ENCODE measurements at regions not wholly inside any gene's neighbourhood (a gene's known extent, or its start where the extent isn't known, plus 50 kb on each side); places are given as distances from the start of the nearest gene placed in this dataset.
A peak's percentile ranks its signal among the peaks of the same experiment; 100 is the strongest.

DNA sequence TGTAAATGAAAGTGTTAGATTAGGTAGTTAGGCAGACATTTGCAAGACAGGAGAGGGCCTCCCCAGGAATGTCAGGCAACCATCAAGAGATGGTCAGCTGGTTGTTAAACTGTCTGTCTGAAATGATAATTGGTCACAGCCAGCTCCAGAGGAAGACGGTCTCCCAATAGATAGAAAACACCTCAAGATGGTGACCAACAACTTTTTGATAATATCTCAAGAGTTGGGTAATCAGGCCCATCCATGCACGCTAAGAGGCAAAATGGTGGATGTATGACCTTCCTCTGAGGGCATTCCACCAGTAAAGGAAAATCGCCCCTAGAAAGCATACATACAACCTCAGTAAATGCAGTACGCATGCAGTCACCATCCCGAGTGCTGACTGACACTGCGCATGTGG is 118.2 kb downstream of the MAP3K21 start:
- 95% methylated on average over 6 of the region's 6 CpGs for WGBS, 2 donors
- no peak overlapping the region for H3K27ac ChIP-seq (ENCODE audit: low read depth in 1 of 2, low read length in 1 of 2)
- no peak overlapping the region for H3K9ac ChIP-seq (ENCODE audit: insufficient read depth in 1 of 2, low read length in 2 of 2)
- peaks cover 0 to 6% (median 0%) of the 10 kb centered on the region in 5 donors for H3K4me1 ChIP-seq (ENCODE audit: control insufficient read depth in 5 of 5, insufficient read depth in 5 of 5, low read length in 5 of 5)
- no peak for ATAC-seq (ENCODE audit: insufficient read depth, low FRiP score)
- TF ChIP-seq CTCF (IDR thresholded peaks at IDR 0.05; ENCODE audit: control extremely low read depth, extremely low read depth) = no peak
- no peak for DNase-seq
- H3K27me3 ChIP-seq (ENCODE audit: control insufficient read depth in 3 of 3, insufficient read depth in 3 of 3, low read length in 2 of 3) = no peaks in the 10 kb centered on the region
- H3K9me3 ChIP-seq (ENCODE audit: control insufficient read depth in 4 of 4, insufficient read depth in 3 of 4, low read length in 3 of 4) = peaks cover 0 to 10% (median 4%) of the 10 kb centered on the region in 4 donors
- H3K36me3 ChIP-seq (ENCODE audit: control insufficient read depth in 4 of 4, insufficient read depth in 4 of 4, low read length in 4 of 4) = no peaks in the 10 kb centered on the region
- no peak overlapping the region for H3K4me3 ChIP-seq

DNA sequence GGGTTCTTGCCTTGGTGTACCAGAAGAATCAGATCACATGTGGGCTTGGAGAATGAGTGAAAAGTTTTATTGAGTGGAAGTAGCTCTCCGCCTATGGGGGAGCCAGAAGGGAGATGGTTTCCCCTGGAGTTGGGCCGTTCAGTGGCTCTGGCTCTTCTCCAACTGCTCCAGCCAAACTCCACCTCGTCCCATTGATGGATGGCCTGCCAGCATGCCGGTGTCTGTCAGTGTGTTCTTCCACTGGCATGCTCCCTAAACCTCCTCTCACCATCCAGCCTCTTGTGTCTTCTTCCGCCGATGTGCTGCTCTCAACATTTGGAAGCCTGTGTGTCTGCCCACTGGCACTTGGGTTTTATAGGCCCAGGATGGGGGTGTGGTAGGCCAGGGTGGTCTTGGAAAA is 119.4 kb downstream of the MAP3K21 start:
- Histone ChIP-seq H3K4me3 (no peak overlapping the region), H3K27me3 (ENCODE audit: control insufficient read depth in 3 of 3, insufficient read depth in 3 of 3, low read length in 2 of 3) (no peaks in the 10 kb centered on the region), H3K4me1 (ENCODE audit: control insufficient read depth in 5 of 5, insufficient read depth in 5 of 5, low read length in 5 of 5) (peaks cover 0 to 6% (median 0%) of the 10 kb centered on the region in 5 donors), H3K27ac (ENCODE audit: low read depth in 1 of 2, low read length in 1 of 2) (no peak overlapping the region), H3K9ac (ENCODE audit: insufficient read depth in 1 of 2, low read length in 2 of 2) (no peak overlapping the region), H3K9me3 (ENCODE audit: control insufficient read depth in 4 of 4, insufficient read depth in 3 of 4, low read length in 3 of 4) (peaks cover 0 to 10% (median 4%) of the 10 kb centered on the region in 4 donors), H3K36me3 (ENCODE audit: control insufficient read depth in 4 of 4, insufficient read depth in 4 of 4, low read length in 4 of 4) (no peaks in the 10 kb centered on the region)
- DNase-seq (no peak), ATAC-seq (ENCODE audit: insufficient read depth, low FRiP score) (no peak)
- TF ChIP-seq CTCF (IDR thresholded peaks at IDR 0.05; ENCODE audit: control extremely low read depth, extremely low read depth) = no peak
- WGBS, 2 donors = 71 to 74% methylated on average over 6 of the region's 6 CpGs

DNA sequence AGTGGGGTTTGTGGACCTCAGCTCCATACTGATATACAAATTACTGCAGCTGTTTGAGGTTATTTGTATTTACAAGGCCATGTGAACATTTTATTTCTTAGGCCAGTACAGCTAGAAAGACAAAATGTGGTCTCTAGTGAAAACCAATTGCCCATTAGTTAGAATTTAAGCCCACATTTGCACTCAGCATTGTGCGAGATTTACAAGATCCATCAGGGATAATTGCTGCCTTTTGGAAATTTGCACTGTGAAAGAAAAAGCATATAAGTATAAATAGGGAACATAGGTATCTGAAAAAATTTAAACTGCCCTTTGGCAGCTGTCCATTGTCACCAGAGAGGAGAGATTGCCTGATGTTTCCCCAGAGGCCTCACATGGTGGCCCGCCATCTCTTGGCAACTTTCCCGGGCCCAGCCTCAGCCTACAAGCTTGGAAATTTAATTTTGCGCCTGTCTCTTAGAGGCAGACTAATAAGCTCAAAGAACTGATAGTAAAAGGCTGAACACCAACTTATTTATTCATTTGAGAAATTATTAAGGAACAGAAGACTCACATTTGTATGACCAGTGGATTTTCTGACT is 120.7 kb downstream of the MAP3K21 start:
- ATAC-seq (ENCODE audit: insufficient read depth, low FRiP score) (no peak), DNase-seq (peak; percentile 44 to 55 (median 47))
- Histone ChIP-seq H3K27ac (ENCODE audit: low read depth in 1 of 2, low read length in 1 of 2) (no peak overlapping the region), H3K9me3 (ENCODE audit: control insufficient read depth in 4 of 4, insufficient read depth in 3 of 4, low read length in 3 of 4) (peaks cover 0 to 10% (median 4%) of the 10 kb centered on the region in 4 donors), H3K4me1 (ENCODE audit: control insufficient read depth in 5 of 5, insufficient read depth in 5 of 5, low read length in 5 of 5) (peaks cover 0 to 6% (median 0%) of the 10 kb centered on the region in 5 donors), H3K9ac (ENCODE audit: insufficient read depth in 1 of 2, low read length in 2 of 2) (no peak overlapping the region), H3K27me3 (ENCODE audit: control insufficient read depth in 3 of 3, insufficient read depth in 3 of 3, low read length in 2 of 3) (no peaks in the 10 kb centered on the region), H3K4me3 (no peak overlapping the region), H3K36me3 (ENCODE audit: control insufficient read depth in 4 of 4, insufficient read depth in 4 of 4, low read length in 4 of 4) (no peaks in the 10 kb centered on the region)
- WGBS, 2 donors = 77 to 83% methylated on average over 4 of the region's 4 CpGs
- no peak for TF ChIP-seq CTCF (IDR thresholded peaks at IDR 0.05; ENCODE audit: control extremely low read depth, extremely low read depth)

DNA sequence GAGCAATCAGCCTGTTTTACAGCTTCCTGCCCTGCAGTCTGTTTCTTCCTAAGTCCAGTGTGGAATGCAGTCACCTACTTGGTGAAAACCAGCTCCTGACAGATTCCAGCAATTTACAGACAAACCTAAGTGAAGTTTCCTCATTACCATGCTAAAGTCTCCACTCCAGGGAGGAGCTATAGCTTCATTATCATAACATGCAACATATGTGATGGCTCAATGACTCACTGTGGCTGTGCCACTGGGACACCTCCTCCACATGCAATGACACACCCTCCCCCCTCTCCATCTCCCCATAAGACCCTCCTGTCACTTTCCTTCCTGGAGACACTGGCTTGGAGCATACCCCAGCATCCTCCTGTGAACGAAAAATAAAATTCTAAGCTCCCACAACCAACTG is 125.2 kb downstream of the MAP3K21 start:
- Histone ChIP-seq H3K27ac (ENCODE audit: low read depth in 1 of 2, low read length in 1 of 2) (no peak overlapping the region), H3K4me1 (ENCODE audit: control insufficient read depth in 5 of 5, insufficient read depth in 5 of 5, low read length in 5 of 5) (peaks cover 0 to 6% (median 0%) of the 10 kb centered on the region in 5 donors), H3K36me3 (ENCODE audit: control insufficient read depth in 4 of 4, insufficient read depth in 4 of 4, low read length in 4 of 4) (no peaks in the 10 kb centered on the region), H3K27me3 (ENCODE audit: control insufficient read depth in 3 of 3, insufficient read depth in 3 of 3, low read length in 2 of 3) (no peaks in the 10 kb centered on the region), H3K4me3 (no peak overlapping the region), H3K9ac (ENCODE audit: insufficient read depth in 1 of 2, low read length in 2 of 2) (no peak overlapping the region), H3K9me3 (ENCODE audit: control insufficient read depth in 4 of 4, insufficient read depth in 3 of 4, low read length in 3 of 4) (peaks cover 0 to 4% (median 0%) of the 10 kb centered on the region in 4 donors)
- WGBS, 2 donors = 61 to 73% methylated on average over 1 of the region's 1 CpG
- ATAC-seq (ENCODE audit: insufficient read depth, low FRiP score) = no peak
- TF ChIP-seq CTCF (IDR thresholded peaks at IDR 0.05; ENCODE audit: control extremely low read depth, extremely low read depth) = no peak
- DNase-seq = no peak

Data from lung (tissue), 11 donors.